ENCODE measurements at regions not wholly inside any gene's neighbourhood (a gene's known extent, or its start where the extent isn't known, plus 50 kb on each side); places are given as distances from the start of the nearest gene placed in this dataset.

DNA sequence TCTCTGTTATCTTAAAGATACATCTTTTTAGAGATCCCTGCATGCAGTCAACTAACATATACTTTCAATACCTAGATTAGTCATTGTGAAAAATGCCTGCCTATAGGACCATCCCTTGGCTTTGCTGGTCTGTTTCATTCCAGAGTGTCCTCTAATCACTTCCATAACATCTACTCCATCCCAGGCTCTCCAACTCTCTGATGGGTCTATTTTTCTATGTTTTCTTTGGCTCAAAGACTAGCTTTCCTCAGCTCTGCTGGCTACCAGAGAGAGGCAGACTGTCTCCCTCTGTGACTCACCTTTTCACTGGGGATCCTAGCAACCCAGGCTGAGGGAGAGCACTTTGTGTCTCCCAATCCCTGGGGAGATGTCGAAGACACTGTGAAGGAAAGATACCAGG lies 547.7 kb upstream of the MCTP2 start (continued):
- no peak for TF ChIP-seq SP2 (IDR thresholded peaks at IDR 0.05; ENCODE audit: low read length)
- no peak for TF ChIP-seq SRF (IDR thresholded peaks at IDR 0.05; ENCODE audit: low read depth, low read length)

Data from H1 (cell line).